GM12878 (cell line): ENCODE measurements at regions not wholly inside any gene's neighbourhood (a gene's known extent, or its start where the extent isn't known, plus 50 kb on each side); places are given as distances from the start of the nearest gene placed in this dataset.

Experiments
- ATAC-seq: fragments of 200-7000 bp; cut with Tn5 transposase; 3 replicates; pipeline ENCODE4 v1.9.1; 2020; ENCODE audit warnings: mild to moderate bottlenecking, moderate library complexity
- BruUV-seq: library from RNA; stranded (reverse); fragments of 400-500 nt; replicated peaks from 2 replicates; lab custom pipeline; 2021; lab: Mats Ljungman, UMichigan
- CTCF ChIA-PET: fragments of 300-600 bp; sonication (Branson Sonifier 250); formaldehyde crosslinking; extraction: SDS; loops from one replicate; lab custom pipeline; 2021; ENCODE audit warnings: inconsistent platforms; lab: Yijun Ruan, JAX
- POLR2A ChIA-PET: fragments of 350-600 bp; formaldehyde crosslinking; extraction: SDS; loops from one replicate; lab custom pipeline; 2021; ENCODE audit warnings: inconsistent platforms; lab: Charles Lee
- RAD21 ChIA-PET: fragments of 300-600 bp; sonication (Branson Sonifier 250); formaldehyde crosslinking; loops from one replicate; lab custom pipeline; 2023; ENCODE audit warnings: antibody characterized with exemption; ENCODE audit not compliant: unreplicated experiment; lab: Charles Lee
- SMC1A ChIA-PET: fragments of 300-600 bp; sonication (Branson Sonifier 250); formaldehyde crosslinking; loops from one replicate; lab custom pipeline; 2023; ENCODE audit not compliant: unreplicated experiment, uncharacterized antibody; lab: Charles Lee
- DNase-seq: peaks from one replicate; pipeline ENCODE4 v3.0.0-alpha.2; 2011; ENCODE audit warnings: low read depth, low spot score
- FAIRE-seq: peaks from 3 replicates; lab custom pipeline; 2011; peaks lifted over from hg19 to GRCh38; lab: Jason Lieb, UNC
- H2AFZ ChIP-seq: 2 replicates; pipeline ENCODE4 v1.6.0; 2011; ENCODE audit warnings: low read depth, low read length, control low read depth; ENCODE audit not compliant: control insufficient read depth
- H3K27ac ChIP-seq: 2 replicates; pipeline ENCODE4 v1.5.1; 2011; ENCODE audit warnings: control low read depth; ENCODE audit not compliant: control insufficient read depth, insufficient read depth
- H3K27me3 ChIP-seq, 2 experiments: replicated peaks in 1 of 2; 2 replicates each; pipeline versions ENCODE4 v1.6.0 to v1.6.1; 2011; ENCODE audit warnings: low read length in 1 of 2; ENCODE audit not compliant: control insufficient read depth in 2 of 2, insufficient read depth in 2 of 2
- H3K36me3 ChIP-seq, 2 experiments: 2 replicates each; pipeline ENCODE4 v1.5.1; 2011; ENCODE audit warnings: low read length in 1 of 2; ENCODE audit not compliant: control insufficient read depth in 2 of 2, insufficient read depth in 2 of 2
- H3K4me1 ChIP-seq: 2 replicates; pipeline ENCODE4 v1.6.1; 2011; ENCODE audit warnings: mild to moderate bottlenecking, low read length, moderate library complexity, mixed read lengths; ENCODE audit not compliant: control insufficient read depth, insufficient read depth
- H3K4me2 ChIP-seq: 2 replicates; pipeline ENCODE4 v1.6.0; 2011; ENCODE audit warnings: control low read depth; ENCODE audit not compliant: control insufficient read depth, insufficient read depth
- H3K4me3 ChIP-seq: fragments of 200-600 bp; sonication (generic); 2 replicates; pipeline ENCODE4 v1.5.1; 2016
- H3K79me2 ChIP-seq: 2 replicates; pipeline ENCODE4 v1.6.0; 2011; ENCODE audit warnings: low read length; ENCODE audit not compliant: control insufficient read depth, insufficient read depth
- H3K9ac ChIP-seq: 2 replicates; pipeline ENCODE4 v1.8.0; 2011; ENCODE audit warnings: low read length, control low read depth, mixed read lengths; ENCODE audit not compliant: control insufficient read depth, insufficient read depth
- H3K9me3 ChIP-seq: replicated peaks from 3 replicates; pipeline ENCODE4 v1.5.1; 2011; ENCODE audit warnings: mild to moderate bottlenecking, low read length; ENCODE audit not compliant: control insufficient read depth, insufficient read depth
- H4K20me1 ChIP-seq: 2 replicates; pipeline ENCODE4 v1.6.0; 2011; ENCODE audit not compliant: control insufficient read depth, insufficient read depth
- ATF7 ChIP-seq: fragments of 450-650 bp; IDR thresholded peaks from 2 replicates; pipeline ENCODE4 v1.6.1; 2016; ENCODE audit warnings: low read depth, mild to moderate bottlenecking
- BHLHE40 ChIP-seq, 2 experiments: fragments of 450-650 bp in 1 of 2; IDR thresholded peaks; 2 replicates each; pipeline ENCODE4 v1.6.1; 2011 to 2017; ENCODE audit warnings: low read depth in 2 of 2, borderline replicate concordance in 1 of 2, improper control_type of control experiment in 1 of 2, low read length in 1 of 2, mild to moderate bottlenecking in 1 of 2
- CHD4 ChIP-seq: fragments of 200-600 bp; sonication (generic); IDR thresholded peaks from 2 replicates; pipeline ENCODE4 v1.6.1; 2016; ENCODE audit warnings: mild to moderate bottlenecking
- E4F1 ChIP-seq: fragments of 450-650 bp; IDR thresholded peaks from 2 replicates; pipeline ENCODE4 v1.6.1; 2018; ENCODE audit warnings: borderline replicate concordance, mild to moderate bottlenecking; ENCODE audit not compliant: partially characterized antibody
- JUNB ChIP-seq: IDR thresholded peaks from 2 replicates; pipeline ENCODE4 v1.6.1; 2016; ENCODE audit warnings: antibody characterized with exemption, mild to moderate bottlenecking
- KDM1A ChIP-seq: fragments of 200-600 bp; sonication (generic); IDR thresholded peaks from 2 replicates; pipeline ENCODE4 v1.6.1; 2016; ENCODE audit warnings: borderline replicate concordance
- MLLT1 ChIP-seq: fragments of 450-650 bp; IDR thresholded peaks from 2 replicates; pipeline ENCODE4 v1.6.1; 2016; ENCODE audit warnings: mild to moderate bottlenecking
- MTA3 ChIP-seq: IDR thresholded peaks from 2 replicates; pipeline ENCODE4 v1.6.1; 2012; ENCODE audit warnings: low read length, inconsistent platforms, borderline replicate concordance
- RB1 ChIP-seq: fragments of 450-650 bp; formaldehyde crosslinking; IDR thresholded peaks from 2 replicates; pipeline ENCODE4 v1.6.1; 2017; ENCODE audit warnings: mild to moderate bottlenecking, borderline replicate concordance
- SP1 ChIP-seq: IDR thresholded peaks from one replicate; pipeline ENCODE4 v1.6.1; 2011; ENCODE audit warnings: low read depth, low read length
- TARDBP ChIP-seq: IDR thresholded peaks from 2 replicates; pipeline ENCODE4 v1.6.1; 2016; ENCODE audit warnings: borderline replicate concordance
- YBX1 ChIP-seq: fragments of 450-650 bp; IDR thresholded peaks from 2 replicates; pipeline ENCODE4 v1.6.1; 2016; ENCODE audit warnings: antibody characterized with exemption
- WGBS: methylation state at CpG from one replicate; pipeline ENCODE4 v1.1.6; 2016; ENCODE audit warnings: low lambda C conversion rate; ENCODE audit not compliant: insufficient replicate concordance, insufficient coverage; ENCODE audit errors: missing lambda C conversion rate; 5-methylcytosine and 5-hydroxymethylcytosine counted together
- in situ Hi-C: fragments of 300-500 bp; cut with MboI; formaldehyde crosslinking; loops from 9 replicates; pipeline ENCODE4 v1.14.3; 2018; ENCODE audit warnings: mixed read lengths
- intact Hi-C: fragments of 100-400 bp; cut with micrococcal nuclease; formaldehyde crosslinking; loops from one replicate; pipeline ENCODE4 v1.14.2; 2022; ENCODE audit not compliant: unreplicated experiment

GRCh38 chr13:50123515-50123861, 108.2 kb downstream of the KCNRG start:
- H2AFZ ChIP-seq = peak overlapping the region; percentile 83
- no peaks in the 10 kb centered on the region for H4K20me1 ChIP-seq
- no peaks in the 10 kb centered on the region for H3K79me2 ChIP-seq
- peak overlapping the region; percentile 62 for H3K4me3 ChIP-seq
- TSS peak; percentile 71 for BruUV-seq
- DNase-seq = no peak
- POLR2A ChIA-PET = no interaction called here
- TF ChIP-seq MLLT1 (peak; percentile 24; the same call in 1 of the 2 replicates), CHD4 (no peak)
- peaks cover 5 to 7% of the 10 kb centered on the region in 2 experiments; a peak in 3 of 4 replicates for H3K27me3 ChIP-seq
- SMC1A ChIA-PET = interaction anchor here (1.2 to 3.4 kb wide), 3 partner anchors 39 to 677 kb away, joined by 3 to 14 read pairs (median 8); no protein-coding TSS in a partner anchor
- H3K27ac ChIP-seq = no peak overlapping the region
- peak overlapping the region; percentile 55; the same call in 1 of the 2 replicates for H3K9ac ChIP-seq
- CTCF ChIA-PET = interaction anchor here (0.8 kb wide), 1 partner anchor 680 kb away, joined by 3 read pairs; no protein-coding TSS in a partner anchor
- ATAC-seq = peak; percentile 1; the same call in 1 of the 3 replicates
- FAIRE-seq = no peak
- no peaks in the 10 kb centered on the region for H3K36me3 ChIP-seq
- H3K4me1 ChIP-seq = peaks cover 27% of the 10 kb centered on the region
- peak overlapping the region; percentile 75 for H3K4me2 ChIP-seq
- peaks cover 2% of the 10 kb centered on the region; the same call in 1 of the 3 replicates for H3K9me3 ChIP-seq
- RAD21 ChIA-PET = no interaction called here
- in situ Hi-C loops (no loop called here), intact Hi-C loops (no loop called here)
- WGBS = 43% methylated on average over 13 of the region's 13 CpGs

- Histone ChIP-seq H3K4me1 (peaks cover 30% of the 10 kb centered on the region), H3K79me2 (no peaks in the 10 kb centered on the region), H3K27me3 (peaks cover 5 to 7% of the 10 kb centered on the region in 2 experiments; a peak in 3 of 4 replicates), H3K9me3 (peaks cover 2% of the 10 kb centered on the region; the same call in 1 of the 3 replicates), H3K27ac (no peak overlapping the region), H3K4me2 (peak overlapping the region; percentile 75), H3K9ac (peak overlapping the region; percentile 55; the same call in 1 of the 2 replicates), H2AFZ (peak overlapping the region; percentile 83), H3K4me3 (peak overlapping the region; percentile 62), H3K36me3 (no peaks in the 10 kb centered on the region), H4K20me1 (no peaks in the 10 kb centered on the region)
- ATAC-seq (peak; percentile 80), DNase-seq (no peak), FAIRE-seq (no peak)
- in situ Hi-C loops (no loop called here), intact Hi-C loops (loop anchor here (2.0 kb wide), 1 partner anchor 127 kb away; the partner anchor contains the start of gene TRIM13)
- no TSS peak for BruUV-seq
- 3% methylated on average over 49 of the region's 69 CpGs for WGBS
- ChIA-PET RAD21 (interaction anchor here (0.6 to 1.1 kb wide), 2 partner anchors 127 to 935 kb away, joined by 3 to 4 read pairs; partner anchors contain the start of gene TRIM13), SMC1A (interaction anchor here (1.2 to 3.4 kb wide), 3 partner anchors 39 to 677 kb away, joined by 3 to 14 read pairs (median 8); no protein-coding TSS in a partner anchor), POLR2A (interaction anchor here (0.8 kb wide), 1 partner anchor 47 kb away, joined by 3 read pairs; no protein-coding TSS in a partner anchor), CTCF (interaction anchor here (0.8 kb wide), 1 partner anchor 681 kb away, joined by 3 read pairs; no protein-coding TSS in a partner anchor)
- TF ChIP-seq SP1 (peak; percentile 34), ATF7 (peak; percentile 97), RB1 (peak; percentile 84; the same call in 1 of the 2 replicates), TARDBP (no peak), MTA3 (no peak), JUNB (no peak), KDM1A (no peak), E4F1 (no peak), YBX1 (no peak), BHLHE40 (IDR thresholded peaks at IDR 0.05; ENCODE audit: borderline replicate concordance in 1 of 2, low read depth in 2 of 2, low read length in 1 of 2) (peak; percentile 9 to 34; a peak in 2 of 4 replicates)
Measured at GRCh38 chr13:50123862-50124535, 108.8 kb downstream of the KCNRG start.
